SJCRH30 (cell line): ENCODE measurements at regions not wholly inside any gene's neighbourhood (a gene's known extent, or its start where the extent isn't known, plus 50 kb on each side); places are given as distances from the start of the nearest gene placed in this dataset.
A peak's percentile ranks its signal among the peaks of the same experiment; 100 is the strongest.

Experiments
- DNase-seq, 2 experiments: peaks; one replicate each; pipeline ENCODE4 v3.0.0-alpha.2; 2015 to 2020
- H3K27ac ChIP-seq: fragments of 250-450 bp; sonication (Bioruptor Pico); 2 replicates; pipeline ENCODE4 v1.5.1; 2020; ENCODE audit warnings: mild to moderate bottlenecking, moderate library complexity
- H3K27me3 ChIP-seq: fragments of 250-450 bp; sonication (Bioruptor Pico); 2 replicates; pipeline ENCODE4 v1.5.1; 2020; ENCODE audit warnings: mild to moderate bottlenecking, moderate library complexity
- H3K36me3 ChIP-seq: fragments of 250-450 bp; sonication (Bioruptor Pico); 2 replicates; pipeline ENCODE4 v1.5.1; 2020; ENCODE audit warnings: mild to moderate bottlenecking, moderate library complexity
- H3K4me1 ChIP-seq: fragments of 250-450 bp; sonication (Bioruptor Pico); 2 replicates; pipeline ENCODE4 v1.5.1; 2020; ENCODE audit warnings: mild to moderate bottlenecking, moderate library complexity
- H3K4me3 ChIP-seq: fragments of 250-450 bp; sonication (Bioruptor Pico); 2 replicates; pipeline ENCODE4 v1.5.1; 2020; ENCODE audit warnings: mild to moderate bottlenecking, moderate library complexity
- H3K9me3 ChIP-seq: fragments of 250-450 bp; sonication (Bioruptor Pico); replicated peaks from 2 replicates; pipeline ENCODE4 v1.5.1; 2020; ENCODE audit warnings: mild to moderate bottlenecking, moderate library complexity

- H3K4me1 ChIP-seq = no peaks in the 10 kb centered on the region
- no peaks in the 10 kb centered on the region for H3K36me3 ChIP-seq
Observed at GRCh38 chr6:120230008-120230407, 880.4 kb upstream of the MAN1A1 start.

GRCh38 chr6:120228297-120228696, 878.7 kb upstream of the MAN1A1 start:
- DNase-seq = no peak
- no peaks in the 10 kb centered on the region for H3K27me3 ChIP-seq
- H3K4me3 ChIP-seq = no peak overlapping the region
- no peak overlapping the region for H3K27ac ChIP-seq
- no peaks in the 10 kb centered on the region for H3K4me1 ChIP-seq
- no peaks in the 10 kb centered on the region for H3K36me3 ChIP-seq
- H3K9me3 ChIP-seq = no peaks in the 10 kb centered on the region

More at GRCh38 chr6:120230008-120230407, 880.4 kb upstream of the MAN1A1 start:
- Histone ChIP-seq H3K27me3 (no peaks in the 10 kb centered on the region), H3K4me3 (no peak overlapping the region), H3K9me3 (no peaks in the 10 kb centered on the region), H3K27ac (no peak overlapping the region)
- DNase-seq = no peak

DNA sequence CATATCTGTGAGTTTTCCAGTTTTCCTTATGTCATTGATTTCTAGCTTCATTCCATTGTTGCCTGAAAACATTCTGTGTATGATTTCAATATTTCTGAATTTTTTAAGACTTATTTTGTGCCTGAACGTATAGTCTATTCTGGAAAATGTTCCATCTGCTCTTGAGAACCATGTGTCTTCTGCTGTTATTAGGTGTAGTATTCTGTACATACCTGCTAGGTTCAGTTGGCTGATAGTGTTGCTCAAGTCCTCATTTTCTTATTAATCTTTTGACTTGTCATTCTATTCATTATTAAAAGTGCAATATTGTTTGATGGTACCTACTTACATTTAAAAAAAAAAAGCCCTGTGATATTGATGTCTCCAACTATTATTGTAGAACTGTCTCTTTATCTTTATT, 869.8 kb upstream of the MAN1A1 start:
- no peak for DNase-seq
- no peak overlapping the region for H3K4me3 ChIP-seq
- no peaks in the 10 kb centered on the region for H3K36me3 ChIP-seq
- H3K27ac ChIP-seq = no peak overlapping the region
- H3K9me3 ChIP-seq = no peaks in the 10 kb centered on the region
- H3K4me1 ChIP-seq = no peaks in the 10 kb centered on the region
- H3K27me3 ChIP-seq = no peaks in the 10 kb centered on the region

DNA sequence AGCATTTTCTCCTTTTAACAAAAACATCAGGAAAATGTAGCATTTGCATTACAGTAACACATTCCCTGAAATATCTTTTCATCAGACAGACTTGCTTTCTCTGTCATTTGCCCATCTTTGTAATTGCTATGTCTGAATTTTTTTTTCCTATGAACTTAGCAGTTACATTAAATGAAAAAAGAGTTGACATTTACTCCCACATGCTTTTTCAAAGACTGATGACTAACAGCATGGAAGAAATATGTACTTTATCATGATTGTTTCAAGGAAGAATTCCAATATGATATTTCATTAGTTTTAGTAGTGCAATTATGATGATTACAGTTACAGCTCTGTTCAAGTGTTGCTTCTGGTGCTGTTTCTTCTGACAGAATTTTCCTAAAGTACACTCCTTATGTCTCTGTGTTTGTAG, 864.5 kb upstream of the MAN1A1 start:
- Histone ChIP-seq H3K36me3 (no peaks in the 10 kb centered on the region), H3K27ac (no peak overlapping the region), H3K27me3 (no peaks in the 10 kb centered on the region), H3K4me3 (no peak overlapping the region), H3K9me3 (no peaks in the 10 kb centered on the region), H3K4me1 (peaks cover 17% of the 10 kb centered on the region)
- no peak for DNase-seq

DNA sequence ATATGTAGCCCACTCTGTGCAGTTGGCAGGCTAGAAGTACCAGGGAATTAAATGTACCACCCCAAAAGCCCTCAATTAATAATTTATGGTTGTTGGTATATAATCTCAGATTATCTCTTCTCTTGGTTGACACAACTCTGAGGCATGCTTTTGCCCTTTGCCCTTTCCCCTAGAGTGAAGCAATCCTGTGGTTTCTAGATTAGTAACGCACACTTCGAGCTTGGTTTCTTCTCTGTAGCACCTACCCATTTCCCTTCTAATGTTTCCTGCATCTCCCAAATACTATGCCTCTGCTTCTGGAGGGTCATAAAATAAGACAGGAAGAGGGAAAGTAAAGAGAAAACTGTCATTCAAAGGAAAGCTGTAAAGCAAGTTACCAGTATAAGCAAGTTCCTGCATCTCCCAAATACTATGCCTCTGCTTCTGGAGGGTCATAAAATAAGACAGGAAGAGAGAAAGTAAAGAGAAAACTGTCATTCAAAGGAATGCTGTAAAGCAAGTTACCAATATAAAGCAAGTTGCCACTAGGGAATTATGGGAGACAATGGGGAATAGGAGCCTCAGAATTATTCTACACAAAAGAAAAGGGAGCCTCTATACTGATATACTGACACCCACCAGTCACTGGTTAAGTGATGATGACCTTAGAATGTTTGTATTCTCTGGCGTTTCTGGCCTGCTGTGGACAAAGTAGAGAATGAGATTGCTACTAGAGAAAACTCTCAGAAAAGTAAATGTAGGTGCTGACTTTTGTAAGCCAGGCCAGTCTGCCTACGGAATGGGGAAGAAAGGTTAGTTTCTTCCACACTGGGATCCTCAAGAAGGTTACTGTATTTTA, 862.6 kb upstream of the MAN1A1 start:
- peak; percentile 65 to 87 for DNase-seq
- Histone ChIP-seq H3K4me3 (no peak overlapping the region), H3K9me3 (no peaks in the 10 kb centered on the region), H3K4me1 (peaks cover 17% of the 10 kb centered on the region), H3K27ac (peak overlapping the region; percentile 71), H3K36me3 (no peaks in the 10 kb centered on the region), H3K27me3 (no peaks in the 10 kb centered on the region)

GRCh38 chr6:120202878-120203277, 853.3 kb upstream of the MAN1A1 start:
- Histone ChIP-seq H3K4me1 (peaks cover 14% of the 10 kb centered on the region), H3K27ac (no peak overlapping the region), H3K4me3 (no peak overlapping the region), H3K27me3 (no peaks in the 10 kb centered on the region), H3K36me3 (no peaks in the 10 kb centered on the region), H3K9me3 (no peaks in the 10 kb centered on the region)
- no peak for DNase-seq

- no peak overlapping the region for H3K4me3 ChIP-seq
- H3K4me1 ChIP-seq = peaks cover 21% of the 10 kb centered on the region
- DNase-seq = no peak
- no peaks in the 10 kb centered on the region for H3K9me3 ChIP-seq
- H3K36me3 ChIP-seq = no peaks in the 10 kb centered on the region
- no peak overlapping the region for H3K27ac ChIP-seq
- H3K27me3 ChIP-seq = no peaks in the 10 kb centered on the region
Observed at GRCh38 chr6:120200853-120201252, 851.3 kb upstream of the MAN1A1 start.

DNA sequence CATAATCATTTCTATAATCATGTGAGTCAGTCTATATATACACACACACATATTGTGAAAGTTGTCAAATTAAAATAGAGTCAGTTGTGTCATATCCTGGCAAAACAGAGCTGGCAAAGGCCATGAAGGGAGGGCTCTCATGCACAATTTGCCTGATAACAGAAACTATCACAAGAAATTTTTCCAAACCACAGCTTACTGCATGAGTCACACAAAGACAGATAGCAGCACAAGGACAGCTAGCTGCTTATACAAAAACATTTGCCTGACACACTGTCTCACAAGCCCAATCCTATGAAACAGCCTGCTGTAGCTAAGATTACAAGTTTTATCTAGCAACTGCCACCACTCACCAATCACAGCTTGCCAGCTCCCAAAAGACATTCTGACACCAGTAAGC, 848.5 kb upstream of the MAN1A1 start:
- Histone ChIP-seq H3K27me3 (no peaks in the 10 kb centered on the region), H3K4me1 (peaks cover 21% of the 10 kb centered on the region), H3K9me3 (no peaks in the 10 kb centered on the region), H3K36me3 (no peaks in the 10 kb centered on the region), H3K27ac (peak overlapping the region; percentile 69), H3K4me3 (no peak overlapping the region)
- DNase-seq = peak; percentile 70 to 79

- no peaks in the 10 kb centered on the region for H3K4me1 ChIP-seq
- no peak overlapping the region for H3K27ac ChIP-seq
- H3K27me3 ChIP-seq = no peaks in the 10 kb centered on the region
- DNase-seq = no peak
- no peak overlapping the region for H3K4me3 ChIP-seq
- H3K36me3 ChIP-seq = no peaks in the 10 kb centered on the region
- no peaks in the 10 kb centered on the region for H3K9me3 ChIP-seq
Observed at GRCh38 chr6:120186080-120186479, 836.5 kb upstream of the MAN1A1 start.

GRCh38 chr6:120173250-120173649, 823.7 kb upstream of the MAN1A1 start:
- no peaks in the 10 kb centered on the region for H3K4me1 ChIP-seq
- H3K36me3 ChIP-seq = no peaks in the 10 kb centered on the region
- no peak overlapping the region for H3K27ac ChIP-seq
- no peak overlapping the region for H3K4me3 ChIP-seq
- no peak for DNase-seq
- H3K9me3 ChIP-seq = no peaks in the 10 kb centered on the region
- H3K27me3 ChIP-seq = no peaks in the 10 kb centered on the region

- Histone ChIP-seq H3K36me3 (no peaks in the 10 kb centered on the region), H3K27ac (no peak overlapping the region), H3K27me3 (no peaks in the 10 kb centered on the region), H3K9me3 (no peaks in the 10 kb centered on the region), H3K4me1 (no peaks in the 10 kb centered on the region), H3K4me3 (no peak overlapping the region)
- DNase-seq = no peak
Observed at GRCh38 chr6:120164531-120164930, 815.0 kb upstream of the MAN1A1 start.

GRCh38 chr6:120157873-120158272, 808.3 kb upstream of the MAN1A1 start:
- no peaks in the 10 kb centered on the region for H3K27me3 ChIP-seq
- H3K9me3 ChIP-seq = no peaks in the 10 kb centered on the region
- H3K4me3 ChIP-seq = no peak overlapping the region
- H3K36me3 ChIP-seq = no peaks in the 10 kb centered on the region
- no peak overlapping the region for H3K27ac ChIP-seq
- no peak for DNase-seq
- H3K4me1 ChIP-seq = no peaks in the 10 kb centered on the region

GRCh38 chr6:120147071-120147871, 797.7 kb upstream of the MAN1A1 start:
- Histone ChIP-seq H3K4me1 (no peaks in the 10 kb centered on the region), H3K9me3 (peaks cover 4% of the 10 kb centered on the region; the same call in 1 of the 2 replicates), H3K36me3 (no peaks in the 10 kb centered on the region; the same call in 1 of the 2 replicates), H3K27ac (no peak overlapping the region), H3K4me3 (no peak overlapping the region), H3K27me3 (no peaks in the 10 kb centered on the region)
- DNase-seq = peak; percentile 3 to 6

- no peaks in the 10 kb centered on the region for H3K9me3 ChIP-seq
- H3K27ac ChIP-seq = no peak overlapping the region
- H3K27me3 ChIP-seq = no peaks in the 10 kb centered on the region
- H3K4me3 ChIP-seq = no peak overlapping the region
- H3K36me3 ChIP-seq = no peaks in the 10 kb centered on the region; the same call in 1 of the 2 replicates
- DNase-seq = no peak
- no peaks in the 10 kb centered on the region for H3K4me1 ChIP-seq
Observed at GRCh38 chr6:120141601-120142000, 792.0 kb upstream of the MAN1A1 start.

DNA sequence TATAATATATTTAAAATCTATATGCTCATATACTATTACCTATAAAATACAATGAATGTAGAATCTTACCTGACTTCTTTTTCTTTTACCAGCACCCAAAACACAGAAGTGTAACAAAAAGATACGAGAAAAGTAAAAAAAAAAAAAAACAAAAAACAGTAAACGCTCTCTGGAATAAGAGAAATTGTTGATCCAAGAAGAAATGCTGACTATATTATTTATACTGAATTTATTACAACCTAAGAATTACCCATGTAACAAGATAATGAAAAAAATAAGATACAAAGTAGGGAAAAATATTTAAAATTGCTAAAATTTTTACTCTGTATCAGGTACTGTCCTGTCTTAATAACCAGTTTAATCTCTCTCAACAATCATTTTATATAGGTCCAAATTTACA, 787.9 kb upstream of the MAN1A1 start:
- H3K9me3 ChIP-seq = no peaks in the 10 kb centered on the region
- no peaks in the 10 kb centered on the region for H3K27me3 ChIP-seq
- H3K36me3 ChIP-seq = no peaks in the 10 kb centered on the region
- H3K4me1 ChIP-seq = no peaks in the 10 kb centered on the region
- no peak for DNase-seq
- H3K4me3 ChIP-seq = no peak overlapping the region
- no peak overlapping the region for H3K27ac ChIP-seq
